GM12865 (cell line): ENCODE measurements at regions not wholly inside any gene's neighbourhood (a gene's known extent, or its start where the extent isn't known, plus 50 kb on each side); places are given as distances from the start of the nearest gene placed in this dataset.

ENCODE experiments used
- DNase-seq: peaks from one replicate; pipeline ENCODE4 v3.0.0; 2010; ENCODE audit warnings: low read depth
- H3K4me3 ChIP-seq: 2 replicates; pipeline ENCODE4 v1.5.1; 2011; ENCODE audit warnings: mild to moderate bottlenecking, low read depth, low read length, control low read depth
- CTCF ChIP-seq: IDR thresholded peaks from 2 replicates; pipeline ENCODE4 v1.5.1; 2011; ENCODE audit warnings: low read length, control low read depth, low read depth, inconsistent platforms; ENCODE audit not compliant: insufficient read depth; ENCODE audit errors: missing control alignments

GRCh38 chr2:60118917-60119316, 434.5 kb downstream of the BCL11A start:
- no peak overlapping the region for H3K4me3 ChIP-seq
- DNase-seq = no peak
- TF ChIP-seq CTCF = no peak

- no peak for TF ChIP-seq CTCF
- no peak overlapping the region for H3K4me3 ChIP-seq
- peak; percentile 5 for DNase-seq
Observed at GRCh38 chr2:60118061-60118460, 435.4 kb downstream of the BCL11A start.

DNA sequence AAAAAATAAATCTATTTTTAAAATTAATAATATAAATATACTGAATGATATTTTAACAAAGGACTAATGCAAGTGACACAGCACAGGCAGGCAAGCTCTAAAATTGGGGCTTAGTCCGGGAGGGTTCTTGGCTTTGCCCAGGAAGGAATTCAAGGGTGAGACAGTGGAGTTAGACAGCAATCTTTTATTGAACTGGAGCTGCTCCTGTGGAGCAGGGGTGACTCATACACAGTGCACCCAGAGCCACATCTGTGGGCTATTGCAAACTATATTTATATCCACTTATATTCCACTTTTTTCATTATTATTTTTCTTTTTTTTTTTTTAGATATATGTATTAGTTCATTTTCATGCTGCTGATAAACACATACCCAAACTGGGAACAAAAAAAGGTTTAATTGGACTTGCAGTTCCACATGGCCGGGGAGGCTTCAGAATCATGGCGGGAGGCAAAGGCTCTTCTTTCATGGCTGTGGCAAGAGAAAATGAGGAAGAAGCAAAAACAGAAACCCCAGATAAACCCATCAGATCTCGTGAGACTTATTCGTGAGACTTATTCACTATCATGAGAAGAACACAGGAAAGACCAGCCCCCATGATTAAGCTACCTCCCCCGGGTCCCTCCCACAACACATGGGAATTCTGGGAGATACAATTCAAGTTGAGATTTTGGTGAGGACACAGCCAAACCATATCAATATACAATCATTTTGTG, 437.1 kb downstream of the BCL11A start:
- no peak for TF ChIP-seq CTCF
- no peak for DNase-seq
- H3K4me3 ChIP-seq = no peak overlapping the region

DNA sequence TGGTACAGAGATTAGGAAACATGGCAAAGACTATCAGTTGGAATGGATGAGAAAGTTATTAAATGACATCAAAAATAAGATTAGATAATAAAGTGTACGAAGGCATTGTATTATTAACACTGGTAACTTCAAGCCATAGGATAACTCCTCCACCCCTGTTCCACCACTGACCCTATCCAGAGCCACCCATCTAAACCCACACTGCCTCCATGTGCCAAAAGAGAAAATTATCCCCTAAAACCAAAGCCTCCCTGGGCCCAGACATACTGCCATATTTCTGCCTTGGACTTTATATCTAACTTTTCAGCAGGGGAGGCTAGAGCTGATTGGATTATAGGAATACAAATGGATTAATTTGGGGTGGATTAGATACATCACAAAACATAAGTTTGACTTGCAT, 443.7 kb downstream of the BCL11A start:
- H3K4me3 ChIP-seq = no peak overlapping the region
- DNase-seq = no peak
- TF ChIP-seq CTCF = no peak

GRCh38 chr2:60106836-60107529, 446.5 kb downstream of the BCL11A start:
- TF ChIP-seq CTCF = no peak
- H3K4me3 ChIP-seq = no peak overlapping the region
- no peak for DNase-seq

DNA sequence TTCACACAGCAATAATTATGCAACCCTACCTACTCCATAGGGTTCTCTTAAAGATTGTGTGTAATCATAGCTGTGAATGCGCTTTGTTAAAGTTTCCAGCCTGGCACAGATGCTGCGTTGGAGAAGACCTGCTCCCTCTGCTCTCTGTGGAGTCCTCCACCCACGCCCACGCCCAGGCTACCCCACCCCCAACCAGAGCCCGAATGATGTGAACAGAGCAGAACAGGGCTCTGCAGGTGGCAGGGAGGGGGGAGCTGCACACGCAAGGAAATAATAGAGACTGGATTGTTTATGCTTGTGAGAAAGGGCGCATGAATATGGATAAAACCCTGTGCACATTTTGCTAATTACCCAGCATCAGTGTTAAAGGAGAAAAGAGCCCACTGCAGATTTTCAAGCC, 447.5 kb downstream of the BCL11A start:
- TF ChIP-seq CTCF = no peak
- DNase-seq = no peak
- no peak overlapping the region for H3K4me3 ChIP-seq
